ENCODE measurements at regions not wholly inside any gene's neighbourhood (a gene's known extent, or its start where the extent isn't known, plus 50 kb on each side); places are given as distances from the start of the nearest gene placed in this dataset.

GRCh38 chr5:118646917-118647316 lies 341.4 kb downstream of the DTWD2 start:
- Histone ChIP-seq H3K4me1 (ENCODE audit: control insufficient read depth, insufficient read depth, low read length) (0 out of 2 replicates have a peak, but pooled peaks cover 4% of the 10 kb centered on the region), H3K4me3 (ENCODE audit: low read depth, low read length) (no peak overlapping the region)

DNA sequence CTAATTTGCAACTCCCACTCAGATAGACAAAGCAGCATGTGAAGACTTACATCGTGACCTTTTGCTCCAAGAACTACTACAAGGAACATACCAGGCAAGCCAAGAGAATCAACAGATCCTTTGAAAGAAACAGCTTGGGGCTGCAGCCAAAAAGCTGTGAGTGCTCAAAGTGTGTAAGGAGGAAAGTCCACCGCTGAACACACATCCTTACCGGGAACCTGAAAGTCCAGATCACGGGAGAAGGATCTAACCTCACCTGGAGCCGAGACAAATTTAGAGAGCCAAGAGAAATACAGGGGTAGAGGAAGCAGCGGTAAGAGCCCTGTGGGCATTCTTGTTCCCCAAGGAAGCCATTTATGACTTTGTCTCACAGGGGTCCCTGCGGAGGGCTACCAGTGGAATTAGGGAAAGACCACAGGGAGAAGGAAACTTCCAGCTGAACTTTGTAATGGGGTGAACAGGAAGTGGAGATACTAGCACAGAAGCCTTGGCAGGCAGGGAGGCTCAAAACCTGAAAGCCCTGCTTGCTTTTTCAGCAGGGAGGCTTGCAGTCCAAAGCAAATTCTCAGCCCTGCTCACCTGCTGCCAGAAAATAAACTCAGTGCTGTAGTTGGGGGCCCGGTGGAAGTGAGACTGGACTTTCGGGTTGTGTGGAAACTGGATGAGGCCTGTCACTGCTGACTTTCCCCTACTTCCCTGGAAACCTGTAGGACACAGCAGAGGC lies 350.2 kb downstream of the DTWD2 start:
- Histone ChIP-seq H3K27me3 (ENCODE audit: control insufficient read depth, insufficient read depth, low read length) (no peaks in the 10 kb centered on the region), H3K9me3 (ENCODE audit: control insufficient read depth, insufficient read depth, low read length) (0 out of 2 replicates have a peak, but pooled peaks cover 1% of the 10 kb centered on the region), H3K4me1 (ENCODE audit: control insufficient read depth, insufficient read depth, low read length) (no peaks in the 10 kb centered on the region), H3K36me3 (ENCODE audit: control insufficient read depth, insufficient read depth, low read length) (no peaks in the 10 kb centered on the region), H3K9ac (ENCODE audit: low read depth, low read length) (no peak overlapping the region), H3K4me3 (ENCODE audit: low read depth, low read length) (no peak overlapping the region), H3K27ac (ENCODE audit: low read depth, low read length) (no peak overlapping the region)

More at GRCh38 chr5:118646917-118647316, 341.4 kb downstream of the DTWD2 start:
- Histone ChIP-seq H3K36me3 (ENCODE audit: control insufficient read depth, insufficient read depth, low read length) (no peaks in the 10 kb centered on the region), H3K9me3 (ENCODE audit: control insufficient read depth, insufficient read depth, low read length) (no peaks in the 10 kb centered on the region), H3K9ac (ENCODE audit: low read depth, low read length) (no peak overlapping the region), H3K27ac (ENCODE audit: low read depth, low read length) (no peak overlapping the region), H3K27me3 (ENCODE audit: control insufficient read depth, insufficient read depth, low read length) (no peaks in the 10 kb centered on the region)

- 0 out of 2 replicates have a peak, but pooled peaks cover 3% of the 10 kb centered on the region for H3K9me3 ChIP-seq (ENCODE audit: control insufficient read depth, insufficient read depth, low read length)
- H3K9ac ChIP-seq (ENCODE audit: low read depth, low read length), result no peak overlapping the region
- no peak overlapping the region for H3K27ac ChIP-seq (ENCODE audit: low read depth, low read length)
- peaks cover 17% of the 10 kb centered on the region for H3K4me1 ChIP-seq (ENCODE audit: control insufficient read depth, insufficient read depth, low read length)
- H3K27me3 ChIP-seq (ENCODE audit: control insufficient read depth, insufficient read depth, low read length), result no peaks in the 10 kb centered on the region
- H3K36me3 ChIP-seq (ENCODE audit: control insufficient read depth, insufficient read depth, low read length), result no peaks in the 10 kb centered on the region
- no peak overlapping the region for H3K4me3 ChIP-seq (ENCODE audit: low read depth, low read length)
These were observed 359.5 kb downstream of the DTWD2 start for GRCh38 chr5:118628660-118629354.

DNA sequence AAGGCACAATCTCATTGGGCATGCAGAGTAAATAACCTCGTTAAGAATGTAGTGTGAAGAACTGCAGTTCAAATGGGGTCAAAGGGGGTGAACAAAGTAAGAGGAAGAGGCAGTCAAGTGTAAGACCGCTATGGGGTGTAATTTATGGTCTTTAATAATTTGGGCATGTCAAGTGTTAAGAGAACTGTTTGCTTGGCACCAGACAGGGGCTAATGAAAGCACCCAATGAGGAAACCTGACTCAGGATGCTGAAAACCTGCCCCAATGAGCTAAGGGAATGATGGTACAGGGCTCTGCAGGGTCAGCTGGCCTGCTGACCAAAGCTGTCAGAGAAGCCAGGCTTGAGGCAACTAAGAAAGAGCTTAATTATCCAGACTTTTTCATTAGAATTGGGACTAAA lies 368.1 kb downstream of the DTWD2 start:
- no peaks in the 10 kb centered on the region for H3K9me3 ChIP-seq (ENCODE audit: control insufficient read depth, insufficient read depth, low read length)
- no peaks in the 10 kb centered on the region for H3K27me3 ChIP-seq (ENCODE audit: control insufficient read depth, insufficient read depth, low read length)
- no peak overlapping the region for H3K27ac ChIP-seq (ENCODE audit: low read depth, low read length)
- no peak overlapping the region for H3K4me3 ChIP-seq (ENCODE audit: low read depth, low read length)
- no peak overlapping the region for H3K9ac ChIP-seq (ENCODE audit: low read depth, low read length)
- no peaks in the 10 kb centered on the region for H3K4me1 ChIP-seq (ENCODE audit: control insufficient read depth, insufficient read depth, low read length)
- H3K36me3 ChIP-seq (ENCODE audit: control insufficient read depth, insufficient read depth, low read length), result no peaks in the 10 kb centered on the region

GRCh38 chr5:118619823-118620222 lies 368.5 kb downstream of the DTWD2 start:
- Histone ChIP-seq H3K36me3 (ENCODE audit: control insufficient read depth, insufficient read depth, low read length) (no peaks in the 10 kb centered on the region), H3K4me1 (ENCODE audit: control insufficient read depth, insufficient read depth, low read length) (no peaks in the 10 kb centered on the region), H3K9me3 (ENCODE audit: control insufficient read depth, insufficient read depth, low read length) (no peaks in the 10 kb centered on the region)

GRCh38 chr5:118616281-118616680 lies 372.1 kb downstream of the DTWD2 start:
- Histone ChIP-seq H3K27me3 (ENCODE audit: control insufficient read depth, insufficient read depth, low read length) (no peaks in the 10 kb centered on the region), H3K4me3 (ENCODE audit: low read depth, low read length) (no peak overlapping the region), H3K36me3 (ENCODE audit: control insufficient read depth, insufficient read depth, low read length) (no peaks in the 10 kb centered on the region), H3K27ac (ENCODE audit: low read depth, low read length) (no peak overlapping the region), H3K9me3 (ENCODE audit: control insufficient read depth, insufficient read depth, low read length) (no peaks in the 10 kb centered on the region), H3K4me1 (ENCODE audit: control insufficient read depth, insufficient read depth, low read length) (no peaks in the 10 kb centered on the region), H3K9ac (ENCODE audit: low read depth, low read length) (no peak overlapping the region)

More at GRCh38 chr5:118619823-118620222, 368.5 kb downstream of the DTWD2 start:
- H3K27ac ChIP-seq (ENCODE audit: low read depth, low read length), result no peak overlapping the region
- H3K4me3 ChIP-seq (ENCODE audit: low read depth, low read length), result no peak overlapping the region
- H3K9ac ChIP-seq (ENCODE audit: low read depth, low read length), result no peak overlapping the region
- H3K27me3 ChIP-seq (ENCODE audit: control insufficient read depth, insufficient read depth, low read length), result no peaks in the 10 kb centered on the region

- Histone ChIP-seq H3K4me1 (ENCODE audit: control insufficient read depth, insufficient read depth, low read length) (no peaks in the 10 kb centered on the region), H3K27me3 (ENCODE audit: control insufficient read depth, insufficient read depth, low read length) (no peaks in the 10 kb centered on the region), H3K36me3 (ENCODE audit: control insufficient read depth, insufficient read depth, low read length) (no peaks in the 10 kb centered on the region), H3K9ac (ENCODE audit: low read depth, low read length) (no peak overlapping the region), H3K4me3 (ENCODE audit: low read depth, low read length) (no peak overlapping the region), H3K9me3 (ENCODE audit: control insufficient read depth, insufficient read depth, low read length) (no peaks in the 10 kb centered on the region), H3K27ac (ENCODE audit: low read depth, low read length) (no peak overlapping the region)
These were observed 373.5 kb downstream of the DTWD2 start for GRCh38 chr5:118614731-118615456.

DNA sequence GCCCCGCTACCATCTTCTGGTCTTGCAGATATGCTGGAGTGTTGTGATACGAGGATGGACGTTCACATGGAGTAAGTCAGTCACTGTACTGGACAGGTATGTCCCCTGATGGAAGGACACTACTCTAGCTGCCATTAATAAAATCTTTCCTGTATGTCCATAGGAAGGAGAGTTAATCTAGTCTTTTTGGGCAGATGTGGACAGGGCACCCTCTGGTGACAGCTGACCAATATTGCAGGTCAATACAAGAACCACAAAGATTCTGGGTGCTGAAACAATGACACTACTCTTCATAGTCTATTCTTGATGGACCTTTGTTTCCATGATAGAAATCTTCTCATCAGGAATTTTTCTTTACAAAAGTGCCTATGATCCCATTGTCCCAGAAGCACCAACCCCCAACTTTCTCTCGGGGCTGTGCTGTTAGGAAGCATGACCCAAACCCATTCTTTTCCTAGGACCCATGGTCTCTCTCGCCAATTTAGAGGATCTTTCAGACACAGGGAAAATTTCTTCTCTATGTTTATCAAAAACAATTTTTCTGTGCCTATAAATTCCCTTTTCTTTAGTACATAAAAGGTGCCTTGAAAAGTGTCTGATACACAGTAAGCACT lies 376.9 kb downstream of the DTWD2 start:
- Histone ChIP-seq H3K4me3 (ENCODE audit: low read depth, low read length) (no peak overlapping the region), H3K27me3 (ENCODE audit: control insufficient read depth, insufficient read depth, low read length) (no peaks in the 10 kb centered on the region), H3K36me3 (ENCODE audit: control insufficient read depth, insufficient read depth, low read length) (no peaks in the 10 kb centered on the region), H3K4me1 (ENCODE audit: control insufficient read depth, insufficient read depth, low read length) (no peaks in the 10 kb centered on the region), H3K27ac (ENCODE audit: low read depth, low read length) (no peak overlapping the region), H3K9ac (ENCODE audit: low read depth, low read length) (no peak overlapping the region), H3K9me3 (ENCODE audit: control insufficient read depth, insufficient read depth, low read length) (no peaks in the 10 kb centered on the region)

- Histone ChIP-seq H3K4me1 (ENCODE audit: control insufficient read depth, insufficient read depth, low read length) (no peaks in the 10 kb centered on the region), H3K9me3 (ENCODE audit: control insufficient read depth, insufficient read depth, low read length) (no peaks in the 10 kb centered on the region), H3K9ac (ENCODE audit: low read depth, low read length) (no peak overlapping the region), H3K27me3 (ENCODE audit: control insufficient read depth, insufficient read depth, low read length) (no peaks in the 10 kb centered on the region), H3K4me3 (ENCODE audit: low read depth, low read length) (no peak overlapping the region), H3K36me3 (ENCODE audit: control insufficient read depth, insufficient read depth, low read length) (no peaks in the 10 kb centered on the region), H3K27ac (ENCODE audit: low read depth, low read length) (no peak overlapping the region)
These were observed 381.4 kb downstream of the DTWD2 start for GRCh38 chr5:118606940-118607339.

DNA sequence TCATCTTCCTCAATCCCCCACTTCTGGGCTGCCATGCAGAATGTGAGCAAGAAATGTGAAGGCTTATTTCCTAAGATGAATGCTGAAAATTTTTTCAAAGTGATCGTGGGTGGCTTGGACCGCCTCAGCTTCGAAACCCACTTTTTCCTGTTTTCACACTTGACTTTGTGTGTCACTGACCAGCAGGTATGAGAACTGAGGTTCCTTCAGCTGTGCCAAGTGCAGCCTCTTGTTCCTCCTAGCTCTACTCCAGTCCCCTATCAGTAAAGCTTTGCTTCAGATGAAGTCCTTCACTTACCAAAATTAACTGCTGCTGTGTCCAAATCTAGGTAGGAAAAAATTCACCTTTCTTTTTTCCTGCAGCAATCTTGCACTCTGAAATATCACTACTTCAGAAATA lies 382.6 kb downstream of the DTWD2 start:
- Histone ChIP-seq H3K27ac (ENCODE audit: low read depth, low read length) (no peak overlapping the region), H3K4me3 (ENCODE audit: low read depth, low read length) (no peak overlapping the region), H3K36me3 (ENCODE audit: control insufficient read depth, insufficient read depth, low read length) (no peaks in the 10 kb centered on the region), H3K4me1 (ENCODE audit: control insufficient read depth, insufficient read depth, low read length) (no peaks in the 10 kb centered on the region), H3K27me3 (ENCODE audit: control insufficient read depth, insufficient read depth, low read length) (no peaks in the 10 kb centered on the region), H3K9ac (ENCODE audit: low read depth, low read length) (no peak overlapping the region), H3K9me3 (ENCODE audit: control insufficient read depth, insufficient read depth, low read length) (no peaks in the 10 kb centered on the region)
